HL-60/S4 treated with retinoic acid at 250 ng/mL for 4 days and 3 days (cell line): ENCODE measurements at regions not wholly inside any gene's neighbourhood (a gene's known extent, or its start where the extent isn't known, plus 50 kb on each side); places are given as distances from the start of the nearest gene placed in this dataset.

Source experiments
- in situ Hi-C: fragments of 300-500 bp; cut with MboI; formaldehyde crosslinking; loops from 2 replicates; pipeline ENCODE4 v1.7.0; 2022; ENCODE audit warnings: low sequenced_read_pairs

- in situ Hi-C loops = loop anchor here (25.0 kb wide), 1 partner anchor 222 kb away; the partner anchor contains the start of gene MFAP3L
Observed at GRCh38 chr4:169815606-169816005, 57.9 kb upstream of the HPF1 start.

- in situ Hi-C loops = loop anchor here (25.0 kb wide), 1 partner anchor 226 kb away; the partner anchor contains the start of gene MFAP3L
Observed at GRCh38 chr4:169811476-169811875, 53.7 kb upstream of the HPF1 start.

GRCh38 chr4:169810325-169811323, 52.9 kb upstream of the HPF1 start:
- in situ Hi-C loops = loop anchor here (25.0 kb wide), 1 partner anchor 227 kb away; the partner anchor contains the start of gene MFAP3L

- in situ Hi-C loops = loop anchor here (25.0 kb wide), 1 partner anchor 229 kb away; the partner anchor contains the start of gene MFAP3L
Observed at GRCh38 chr4:169807934-169808509, 50.3 kb upstream of the HPF1 start.
